Endothelial cell (in vitro differentiated cells): ENCODE measurements at regions not wholly inside any gene's neighbourhood (a gene's known extent, or its start where the extent isn't known, plus 50 kb on each side); places are given as distances from the start of the nearest gene placed in this dataset.

Source experiments
- DNase-seq: peaks from one replicate; pipeline ENCODE4 v3.0.0; 2021; ENCODE audit warnings: low spot score
- H3K27ac Mint-ChIP-seq: one replicate; pipeline ENCODE4 v1.8.0; 2021; ENCODE audit warnings: mixed read lengths, inconsistent platforms; ENCODE audit not compliant: unreplicated experiment
- H3K27me3 Mint-ChIP-seq: one replicate; pipeline ENCODE4 v1.8.0; 2021; ENCODE audit warnings: mild to moderate bottlenecking, moderate library complexity, mixed read lengths, inconsistent platforms; ENCODE audit not compliant: unreplicated experiment
- H3K36me3 Mint-ChIP-seq: one replicate; pipeline ENCODE4 v1.8.0; 2021; ENCODE audit warnings: mild to moderate bottlenecking, low read depth, mixed read lengths, inconsistent platforms; ENCODE audit not compliant: unreplicated experiment
- H3K4me1 Mint-ChIP-seq: one replicate; pipeline ENCODE4 v1.8.0; 2021; ENCODE audit warnings: mild to moderate bottlenecking, mixed read lengths, inconsistent platforms; ENCODE audit not compliant: unreplicated experiment
- H3K4me3 Mint-ChIP-seq: one replicate; pipeline ENCODE4 v1.8.0; 2021; ENCODE audit warnings: mild to moderate bottlenecking, mixed read lengths, inconsistent platforms; ENCODE audit not compliant: unreplicated experiment
- H3K9me3 Mint-ChIP-seq: one replicate; pipeline ENCODE4 v1.8.0; 2021; ENCODE audit warnings: mixed read lengths, inconsistent platforms; ENCODE audit not compliant: unreplicated experiment
- TF ChIP-seq, protein P1 (sequence below): fragments of 200-600 bp; sonication (generic); IDR thresholded peaks from one replicate; pipeline ENCODE4 v1.5.0; 2021; ENCODE audit warnings: antibody characterized with exemption; ENCODE audit not compliant: unreplicated experiment

DNA sequence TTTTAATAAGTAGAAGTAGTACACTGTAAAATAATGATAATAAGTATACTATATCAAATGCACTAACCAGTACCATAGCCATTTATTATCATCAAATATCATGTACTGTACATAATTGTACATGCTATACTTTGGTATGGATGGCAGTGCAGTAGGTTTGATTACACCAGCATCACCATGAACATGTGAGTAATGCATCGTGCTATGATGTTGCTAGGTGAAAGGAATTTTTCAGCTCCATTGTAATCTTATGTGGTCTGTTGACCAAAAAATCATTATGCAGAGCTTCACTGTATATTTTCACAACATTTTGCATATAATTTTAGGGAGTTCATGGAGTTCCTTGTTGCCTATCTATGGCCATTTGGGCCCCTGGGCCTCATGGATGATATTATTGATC, 72.2 kb upstream of the HMHB1 start:
- no peaks in the 10 kb centered on the region for H3K27me3 Mint-ChIP-seq
- peaks cover 11% of the 10 kb centered on the region for H3K4me1 Mint-ChIP-seq
- no peaks in the 10 kb centered on the region for H3K36me3 Mint-ChIP-seq
- H3K4me3 Mint-ChIP-seq, result no peak overlapping the region
- DNase-seq, result no peak
- TF ChIP-seq, protein P1, sequence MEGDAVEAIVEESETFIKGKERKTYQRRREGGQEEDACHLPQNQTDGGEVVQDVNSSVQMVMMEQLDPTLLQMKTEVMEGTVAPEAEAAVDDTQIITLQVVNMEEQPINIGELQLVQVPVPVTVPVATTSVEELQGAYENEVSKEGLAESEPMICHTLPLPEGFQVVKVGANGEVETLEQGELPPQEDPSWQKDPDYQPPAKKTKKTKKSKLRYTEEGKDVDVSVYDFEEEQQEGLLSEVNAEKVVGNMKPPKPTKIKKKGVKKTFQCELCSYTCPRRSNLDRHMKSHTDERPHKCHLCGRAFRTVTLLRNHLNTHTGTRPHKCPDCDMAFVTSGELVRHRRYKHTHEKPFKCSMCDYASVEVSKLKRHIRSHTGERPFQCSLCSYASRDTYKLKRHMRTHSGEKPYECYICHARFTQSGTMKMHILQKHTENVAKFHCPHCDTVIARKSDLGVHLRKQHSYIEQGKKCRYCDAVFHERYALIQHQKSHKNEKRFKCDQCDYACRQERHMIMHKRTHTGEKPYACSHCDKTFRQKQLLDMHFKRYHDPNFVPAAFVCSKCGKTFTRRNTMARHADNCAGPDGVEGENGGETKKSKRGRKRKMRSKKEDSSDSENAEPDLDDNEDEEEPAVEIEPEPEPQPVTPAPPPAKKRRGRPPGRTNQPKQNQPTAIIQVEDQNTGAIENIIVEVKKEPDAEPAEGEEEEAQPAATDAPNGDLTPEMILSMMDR, result no peak
- no peaks in the 10 kb centered on the region for H3K9me3 Mint-ChIP-seq
- H3K27ac Mint-ChIP-seq, result no peak overlapping the region

- Mint-ChIP-seq H3K27me3 (no peaks in the 10 kb centered on the region), H3K4me3 (no peak overlapping the region), H3K4me1 (peaks cover 11% of the 10 kb centered on the region), H3K9me3 (no peaks in the 10 kb centered on the region), H3K27ac (no peak overlapping the region), H3K36me3 (no peaks in the 10 kb centered on the region)
- TF ChIP-seq, protein P1, result no peak
- no peak for DNase-seq
Observed at GRCh38 chr5:143738417-143739401, 73.3 kb upstream of the HMHB1 start.

DNA sequence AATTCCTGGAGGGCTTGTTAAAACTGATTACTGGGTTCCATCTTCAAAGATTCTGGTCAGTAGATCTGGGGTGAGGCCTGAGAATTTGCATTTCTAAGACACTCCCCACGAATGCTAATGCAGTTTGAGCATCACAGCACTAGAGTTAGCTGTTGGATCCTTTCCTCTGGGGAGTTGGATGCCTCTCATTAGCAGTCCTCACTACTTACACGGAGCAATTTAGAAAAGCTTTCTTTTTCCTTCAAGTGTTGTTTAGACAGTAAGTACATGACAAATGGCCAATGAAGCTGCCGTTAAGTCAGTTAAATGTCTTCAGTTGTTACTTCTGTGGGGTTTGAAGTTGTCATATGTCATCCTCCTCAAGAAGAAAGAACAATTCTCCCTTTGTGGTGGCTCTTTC, 74.9 kb upstream of the HMHB1 start:
- no peak overlapping the region for H3K4me3 Mint-ChIP-seq
- H3K27ac Mint-ChIP-seq, result no peak overlapping the region
- no peaks in the 10 kb centered on the region for H3K36me3 Mint-ChIP-seq
- H3K4me1 Mint-ChIP-seq, result peaks cover 11% of the 10 kb centered on the region
- TF ChIP-seq, protein P1, result no peak
- DNase-seq, result no peak
- no peaks in the 10 kb centered on the region for H3K9me3 Mint-ChIP-seq
- no peaks in the 10 kb centered on the region for H3K27me3 Mint-ChIP-seq

DNA sequence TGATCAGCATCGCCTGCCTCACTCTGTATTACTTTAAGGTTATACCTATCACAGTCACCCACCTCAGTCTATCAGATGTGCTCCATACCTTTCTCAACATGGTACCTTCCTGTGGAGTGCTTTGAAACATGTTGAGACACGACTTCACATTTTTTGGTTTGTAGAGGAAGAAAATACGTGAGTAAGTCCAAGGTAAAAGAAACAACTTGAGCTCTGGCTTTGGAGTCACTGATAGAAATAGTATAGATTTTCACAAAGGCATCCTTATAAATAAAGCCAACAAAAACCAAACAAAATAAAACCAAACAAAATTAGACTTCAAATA, 77.5 kb upstream of the HMHB1 start:
- no peak for DNase-seq
- Mint-ChIP-seq H3K4me1 (no peaks in the 10 kb centered on the region), H3K27ac (no peak overlapping the region), H3K4me3 (no peak overlapping the region), H3K9me3 (no peaks in the 10 kb centered on the region), H3K36me3 (no peaks in the 10 kb centered on the region), H3K27me3 (no peaks in the 10 kb centered on the region)
- TF ChIP-seq, protein P1, result no peak
